ENCODE measurements at regions not wholly inside any gene's neighbourhood (a gene's known extent, or its start where the extent isn't known, plus 50 kb on each side); places are given as distances from the start of the nearest gene placed in this dataset.
"Not testable (repeated sequence)": the region's sequence is repeated elsewhere in the genome, so short reads cannot be mapped to it uniquely, and the experiment has no call there.

GRCh38 chr1:45266151-45266801 is 59.9 kb upstream of the ZSWIM5 start:
- H3K4me1 Mint-ChIP-seq (ENCODE audit: low read depth): peaks cover 11% of the 10 kb centered on the region
- peaks cover 3% of the 10 kb centered on the region; the same call in 1 of the 2 replicates for H3K27me3 Mint-ChIP-seq (ENCODE audit: insufficient read depth)
- H3K9me3 Mint-ChIP-seq: no peaks in the 10 kb centered on the region
- TF ChIP-seq, protein P1, sequence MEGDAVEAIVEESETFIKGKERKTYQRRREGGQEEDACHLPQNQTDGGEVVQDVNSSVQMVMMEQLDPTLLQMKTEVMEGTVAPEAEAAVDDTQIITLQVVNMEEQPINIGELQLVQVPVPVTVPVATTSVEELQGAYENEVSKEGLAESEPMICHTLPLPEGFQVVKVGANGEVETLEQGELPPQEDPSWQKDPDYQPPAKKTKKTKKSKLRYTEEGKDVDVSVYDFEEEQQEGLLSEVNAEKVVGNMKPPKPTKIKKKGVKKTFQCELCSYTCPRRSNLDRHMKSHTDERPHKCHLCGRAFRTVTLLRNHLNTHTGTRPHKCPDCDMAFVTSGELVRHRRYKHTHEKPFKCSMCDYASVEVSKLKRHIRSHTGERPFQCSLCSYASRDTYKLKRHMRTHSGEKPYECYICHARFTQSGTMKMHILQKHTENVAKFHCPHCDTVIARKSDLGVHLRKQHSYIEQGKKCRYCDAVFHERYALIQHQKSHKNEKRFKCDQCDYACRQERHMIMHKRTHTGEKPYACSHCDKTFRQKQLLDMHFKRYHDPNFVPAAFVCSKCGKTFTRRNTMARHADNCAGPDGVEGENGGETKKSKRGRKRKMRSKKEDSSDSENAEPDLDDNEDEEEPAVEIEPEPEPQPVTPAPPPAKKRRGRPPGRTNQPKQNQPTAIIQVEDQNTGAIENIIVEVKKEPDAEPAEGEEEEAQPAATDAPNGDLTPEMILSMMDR (IDR thresholded peaks at IDR 0.05): no peak
- peak overlapping the region; percentile 86 for H3K27ac Mint-ChIP-seq
- H3K4me3 Mint-ChIP-seq: 0 out of 2 replicates have a peak overlapping the region, but pooled peaks have one; percentile 37
- H3K36me3 Mint-ChIP-seq (ENCODE audit: low read depth): no peaks in the 10 kb centered on the region
- peak; percentile 71 for DNase-seq

DNA sequence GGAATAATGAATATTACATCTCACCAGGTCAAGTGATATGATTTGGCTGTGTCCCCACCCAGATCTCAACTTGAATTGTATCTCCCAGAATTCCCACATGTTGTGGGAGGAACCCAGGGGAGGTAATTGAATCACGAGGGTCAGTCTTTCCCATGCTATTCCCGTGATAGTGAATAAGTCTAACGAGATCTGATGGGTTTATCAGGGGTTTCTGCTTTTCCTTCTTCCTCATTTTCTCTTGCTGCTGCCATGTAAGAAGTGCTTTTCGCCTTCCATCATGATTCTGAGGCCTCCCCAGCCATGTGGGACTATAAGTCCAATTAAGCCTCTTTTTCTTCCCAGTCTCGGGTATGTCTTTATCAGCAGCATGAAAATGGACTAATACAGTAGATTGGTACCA is 58.4 kb upstream of the HPDL start:
- not testable (repeated sequence) for H3K9me3 Mint-ChIP-seq; H3K27ac Mint-ChIP-seq; H3K36me3 Mint-ChIP-seq (ENCODE audit: low read depth); H3K27me3 Mint-ChIP-seq (ENCODE audit: insufficient read depth); H3K4me3 Mint-ChIP-seq; DNase-seq
- peaks cover 17% of the 10 kb centered on the region for H3K4me1 Mint-ChIP-seq (ENCODE audit: low read depth)

GRCh38 chr1:45272267-45272666 is 54.4 kb upstream of the HPDL start:
- not testable (repeated sequence) for H3K36me3 Mint-ChIP-seq (ENCODE audit: low read depth); H3K9me3 Mint-ChIP-seq; DNase-seq; H3K27ac Mint-ChIP-seq; H3K27me3 Mint-ChIP-seq (ENCODE audit: insufficient read depth); H3K4me1 Mint-ChIP-seq (ENCODE audit: low read depth); H3K4me3 Mint-ChIP-seq

DNA sequence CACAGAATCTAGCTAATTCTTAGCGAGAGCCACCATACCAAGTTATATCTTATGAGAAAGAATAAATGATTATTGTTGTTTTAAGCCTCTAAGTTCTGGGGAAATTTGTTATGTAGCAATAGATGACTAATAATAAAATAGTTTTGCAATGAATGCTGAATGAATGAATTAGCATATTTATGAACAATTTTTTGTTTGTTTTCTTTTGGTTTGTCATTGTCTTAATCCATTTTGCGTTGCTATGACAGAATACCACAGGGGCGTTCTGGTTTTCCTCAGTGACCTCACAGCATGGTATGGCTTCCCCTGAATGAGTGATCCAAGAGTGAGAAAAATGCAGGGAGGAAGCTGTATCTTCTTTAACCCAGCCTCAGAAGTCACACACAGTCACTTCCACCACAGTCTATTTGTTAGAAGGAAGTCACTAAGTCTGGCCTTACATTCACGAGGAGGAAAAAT is 53.8 kb upstream of the HPDL start:
- peak; percentile 16 for DNase-seq
- Mint-ChIP-seq H3K9me3 (no peaks in the 10 kb centered on the region), H3K4me1 (ENCODE audit: low read depth) (peaks cover 6% of the 10 kb centered on the region), H3K36me3 (ENCODE audit: low read depth) (no peaks in the 10 kb centered on the region), H3K27me3 (ENCODE audit: insufficient read depth) (peaks cover 3% of the 10 kb centered on the region), H3K4me3 (no peak overlapping the region), H3K27ac (0 out of 2 replicates have a peak overlapping the region, but pooled peaks have one; percentile 26)
- TF ChIP-seq, protein P1 (IDR thresholded peaks at IDR 0.05): no peak

DNA sequence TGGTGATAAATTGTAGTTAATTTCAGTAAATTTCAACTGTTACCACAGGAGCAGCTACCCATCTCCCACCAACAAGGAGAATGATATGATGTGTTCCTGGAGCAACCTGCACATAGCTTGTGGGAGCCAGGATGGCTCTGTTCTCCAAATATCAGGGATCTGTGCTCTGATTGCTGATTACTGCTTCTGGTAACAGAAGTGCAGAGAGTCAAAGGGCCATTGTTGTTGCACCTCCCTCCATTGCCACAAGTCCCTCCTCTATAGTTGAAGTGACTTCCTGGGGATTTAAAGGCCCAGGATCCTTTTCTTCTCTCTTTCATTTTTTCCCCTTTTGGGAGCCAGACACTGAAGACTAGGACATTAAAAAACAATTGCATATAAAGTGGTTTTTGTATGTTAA is 51.6 kb upstream of the HPDL start:
- H3K9me3 Mint-ChIP-seq: no peaks in the 10 kb centered on the region
- TF ChIP-seq, protein P1 (IDR thresholded peaks at IDR 0.05): no peak
- no peak for DNase-seq
- peaks cover 13% of the 10 kb centered on the region for H3K4me1 Mint-ChIP-seq (ENCODE audit: low read depth)
- H3K27ac Mint-ChIP-seq: no peak overlapping the region
- H3K4me3 Mint-ChIP-seq: no peak overlapping the region
- H3K36me3 Mint-ChIP-seq (ENCODE audit: low read depth): peaks cover 6% of the 10 kb centered on the region
- H3K27me3 Mint-ChIP-seq (ENCODE audit: insufficient read depth): peaks cover 5% of the 10 kb centered on the region

Data from HFFc6 (cell line).